ENCODE measurements at regions not wholly inside any gene's neighbourhood (a gene's known extent, or its start where the extent isn't known, plus 50 kb on each side); places are given as distances from the start of the nearest gene placed in this dataset.
A peak's percentile ranks its signal among the peaks of the same experiment; 100 is the strongest.

DNA sequence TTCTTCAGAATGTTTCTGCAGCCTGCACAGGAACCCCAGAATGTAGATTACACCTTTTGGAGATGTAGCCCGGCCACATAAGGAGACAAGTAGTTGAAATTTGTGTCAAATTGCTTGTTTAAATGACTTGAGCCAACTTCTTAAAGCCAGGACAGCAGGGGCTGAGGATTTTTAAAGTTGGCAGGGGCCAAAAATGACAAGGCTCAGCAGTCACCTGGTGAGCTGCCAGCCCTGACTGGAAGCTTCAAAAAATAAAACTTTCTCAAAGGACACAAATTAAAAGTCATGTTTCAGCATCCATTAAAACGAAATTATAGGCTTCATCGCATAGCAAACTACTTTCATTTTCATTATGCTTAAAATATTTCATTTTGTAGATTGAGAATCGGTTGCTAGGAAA lies 340.3 kb upstream of the WWC1 start:
- Histone ChIP-seq H3K4me3 (ENCODE audit: low read length) (no peak overlapping the region), H3K36me3 (ENCODE audit: control insufficient read depth, insufficient read depth, low read length) (no peaks in the 10 kb centered on the region), H3K27me3 (ENCODE audit: control insufficient read depth, insufficient read depth, low read length, poor library complexity, severe bottlenecking) (no peaks in the 10 kb centered on the region), H3K9ac (ENCODE audit: extremely low read depth, low read length, poor library complexity, severe bottlenecking) (no peak overlapping the region), H3K4me1 (ENCODE audit: control insufficient read depth, insufficient read depth, low read length) (no peaks in the 10 kb centered on the region), H3K27ac (ENCODE audit: low read depth, low read length) (no peak overlapping the region), H3K9me3 (ENCODE audit: control insufficient read depth, low read length) (no peaks in the 10 kb centered on the region)
- Mint-ChIP-seq H3K27ac (no peak overlapping the region), H3K36me3 (ENCODE audit: low read depth) (no peaks in the 10 kb centered on the region), H3K4me1 (peaks cover 35% of the 10 kb centered on the region), H3K27me3 (ENCODE audit: insufficient read depth) (no peaks in the 10 kb centered on the region), H3K9me3 (peaks cover 6% of the 10 kb centered on the region), H3K4me3 (no peak overlapping the region)
- no peak for DNase-seq
- 84% methylated on average over 2 to 4 of the region's 4 CpGs for WGBS, 2 experiments (ENCODE audit: insufficient coverage in 1 of 2, insufficient read length in 1 of 2)
- TF ChIP-seq, protein P1, sequence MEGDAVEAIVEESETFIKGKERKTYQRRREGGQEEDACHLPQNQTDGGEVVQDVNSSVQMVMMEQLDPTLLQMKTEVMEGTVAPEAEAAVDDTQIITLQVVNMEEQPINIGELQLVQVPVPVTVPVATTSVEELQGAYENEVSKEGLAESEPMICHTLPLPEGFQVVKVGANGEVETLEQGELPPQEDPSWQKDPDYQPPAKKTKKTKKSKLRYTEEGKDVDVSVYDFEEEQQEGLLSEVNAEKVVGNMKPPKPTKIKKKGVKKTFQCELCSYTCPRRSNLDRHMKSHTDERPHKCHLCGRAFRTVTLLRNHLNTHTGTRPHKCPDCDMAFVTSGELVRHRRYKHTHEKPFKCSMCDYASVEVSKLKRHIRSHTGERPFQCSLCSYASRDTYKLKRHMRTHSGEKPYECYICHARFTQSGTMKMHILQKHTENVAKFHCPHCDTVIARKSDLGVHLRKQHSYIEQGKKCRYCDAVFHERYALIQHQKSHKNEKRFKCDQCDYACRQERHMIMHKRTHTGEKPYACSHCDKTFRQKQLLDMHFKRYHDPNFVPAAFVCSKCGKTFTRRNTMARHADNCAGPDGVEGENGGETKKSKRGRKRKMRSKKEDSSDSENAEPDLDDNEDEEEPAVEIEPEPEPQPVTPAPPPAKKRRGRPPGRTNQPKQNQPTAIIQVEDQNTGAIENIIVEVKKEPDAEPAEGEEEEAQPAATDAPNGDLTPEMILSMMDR (conservative IDR thresholded peaks at IDR 0.05): no peak

GRCh38 chr5:167952278-167952995 lies 339.0 kb upstream of the WWC1 start:
- no peak overlapping the region for H3K9ac ChIP-seq (ENCODE audit: extremely low read depth, low read length, poor library complexity, severe bottlenecking)
- H3K4me3 ChIP-seq (ENCODE audit: low read length): no peak overlapping the region
- no peaks in the 10 kb centered on the region for H3K27me3 ChIP-seq (ENCODE audit: control insufficient read depth, insufficient read depth, low read length, poor library complexity, severe bottlenecking)
- H3K9me3 ChIP-seq (ENCODE audit: control insufficient read depth, low read length): no peaks in the 10 kb centered on the region
- Mint-ChIP-seq H3K4me1 (peaks cover 35% of the 10 kb centered on the region), H3K9me3 (peaks cover 15% of the 10 kb centered on the region), H3K27ac (peak overlapping the region; percentile 84), H3K4me3 (no peak overlapping the region), H3K27me3 (ENCODE audit: insufficient read depth) (no peaks in the 10 kb centered on the region), H3K36me3 (ENCODE audit: low read depth) (no peaks in the 10 kb centered on the region)
- WGBS, 2 experiments (ENCODE audit: insufficient coverage in 1 of 2, insufficient read length in 1 of 2): 77 to 86% methylated on average over 11 to 19 of the region's 19 CpGs
- H3K4me1 ChIP-seq (ENCODE audit: control insufficient read depth, insufficient read depth, low read length): no peaks in the 10 kb centered on the region
- DNase-seq: peak; percentile 68
- peak overlapping the region; percentile 57 for H3K27ac ChIP-seq (ENCODE audit: low read depth, low read length)
- H3K36me3 ChIP-seq (ENCODE audit: control insufficient read depth, insufficient read depth, low read length): no peaks in the 10 kb centered on the region
- TF ChIP-seq, protein P1 (conservative IDR thresholded peaks at IDR 0.05): no peak

GRCh38 chr5:167953151-167953798 lies 338.2 kb upstream of the WWC1 start:
- Histone ChIP-seq H3K4me3 (ENCODE audit: low read length) (no peak overlapping the region), H3K27ac (ENCODE audit: low read depth, low read length) (no peak overlapping the region), H3K9ac (ENCODE audit: extremely low read depth, low read length, poor library complexity, severe bottlenecking) (no peak overlapping the region), H3K36me3 (ENCODE audit: control insufficient read depth, insufficient read depth, low read length) (no peaks in the 10 kb centered on the region), H3K27me3 (ENCODE audit: control insufficient read depth, insufficient read depth, low read length, poor library complexity, severe bottlenecking) (no peaks in the 10 kb centered on the region), H3K4me1 (ENCODE audit: control insufficient read depth, insufficient read depth, low read length) (no peaks in the 10 kb centered on the region), H3K9me3 (ENCODE audit: control insufficient read depth, low read length) (no peaks in the 10 kb centered on the region)
- TF ChIP-seq, protein P1 (conservative IDR thresholded peaks at IDR 0.05): no peak
- WGBS, 2 experiments (ENCODE audit: insufficient coverage in 1 of 2, insufficient read length in 1 of 2): 84 to 100% methylated on average over 1 to 4 of the region's 4 CpGs
- Mint-ChIP-seq H3K27me3 (ENCODE audit: insufficient read depth) (no peaks in the 10 kb centered on the region), H3K4me3 (no peak overlapping the region), H3K27ac (no peak overlapping the region), H3K9me3 (peaks cover 23% of the 10 kb centered on the region), H3K36me3 (ENCODE audit: low read depth) (peaks cover 3% of the 10 kb centered on the region), H3K4me1 (peaks cover 35% of the 10 kb centered on the region)
- DNase-seq: no peak

Data from endodermal cell (in vitro differentiated cells).